ENCODE measurements at regions not wholly inside any gene's neighbourhood (a gene's known extent, or its start where the extent isn't known, plus 50 kb on each side); places are given as distances from the start of the nearest gene placed in this dataset.

- no peak for DNase-seq
Observed at GRCh38 chr1:199297174-199297573, 658.3 kb downstream of the PTPRC start.

- DNase-seq, result no peak
Observed at GRCh38 chr1:199297887-199298286, 659.0 kb downstream of the PTPRC start.

GRCh38 chr1:199298825-199299224 lies 660.0 kb downstream of the PTPRC start:
- no peak for DNase-seq

GRCh38 chr1:199301472-199302217 lies 662.8 kb downstream of the PTPRC start:
- DNase-seq, result no peak

GRCh38 chr1:199302554-199302953 lies 663.7 kb downstream of the PTPRC start:
- no peak for DNase-seq

GRCh38 chr1:199303035-199303434 lies 664.2 kb downstream of the PTPRC start:
- no peak for DNase-seq

- DNase-seq, result no peak
Observed at GRCh38 chr1:199305053-199305452, 666.2 kb downstream of the PTPRC start.

GRCh38 chr1:199307496-199308264 lies 668.8 kb downstream of the PTPRC start:
- no peak for DNase-seq

GRCh38 chr1:199308349-199308846 lies 669.6 kb downstream of the PTPRC start:
- DNase-seq, result no peak

- no peak for DNase-seq
Observed at GRCh38 chr1:199310708-199311107, 671.9 kb downstream of the PTPRC start.

GRCh38 chr1:199311478-199312262 lies 672.8 kb downstream of the PTPRC start:
- DNase-seq, result no peak

GRCh38 chr1:199312626-199313025 lies 673.8 kb downstream of the PTPRC start:
- no peak for DNase-seq

- no peak for DNase-seq
Observed at GRCh38 chr1:199313444-199313843, 674.6 kb downstream of the PTPRC start.

- no peak for DNase-seq
Observed at GRCh38 chr1:199319341-199319740, 680.5 kb downstream of the PTPRC start.

GRCh38 chr1:199322278-199322677 lies 683.4 kb downstream of the PTPRC start:
- DNase-seq, result no peak

- no peak for DNase-seq
Observed at GRCh38 chr1:199333180-199333579, 694.3 kb upstream of the NR5A2 start.

- no peak for DNase-seq
Observed at GRCh38 chr1:199335496-199335895, 692.0 kb upstream of the NR5A2 start.

GRCh38 chr1:199336745-199337640 lies 690.5 kb upstream of the NR5A2 start:
- no peak for DNase-seq

- no peak for DNase-seq
Observed at GRCh38 chr1:199338760-199339159, 688.8 kb upstream of the NR5A2 start.

GRCh38 chr1:199352351-199352750 lies 675.2 kb upstream of the NR5A2 start:
- no peak for DNase-seq

- DNase-seq, result no peak
Observed at GRCh38 chr1:199353906-199354305, 673.6 kb upstream of the NR5A2 start.

- no peak for DNase-seq
Observed at GRCh38 chr1:199356561-199356960, 670.9 kb upstream of the NR5A2 start.
